ENCODE measurements at regions not wholly inside any gene's neighbourhood (a gene's known extent, or its start where the extent isn't known, plus 50 kb on each side); places are given as distances from the start of the nearest gene placed in this dataset.
"Not testable (repeated sequence)": the region's sequence is repeated elsewhere in the genome, so short reads cannot be mapped to it uniquely, and the experiment has no call there.

GRCh38 chr3:152772674-152773225, 62.2 kb upstream of the P2RY1 start:
- Mint-ChIP-seq H3K36me3 (no peaks in the 10 kb centered on the region), H3K9me3 (peaks cover 2% of the 10 kb centered on the region), H3K27ac (no peak overlapping the region), H3K4me1 (no peaks in the 10 kb centered on the region), H3K4me3 (no peak overlapping the region)
- ATAC-seq = no peak
- no peak for DNase-seq (ENCODE audit: low spot score in 2 of 2)

DNA sequence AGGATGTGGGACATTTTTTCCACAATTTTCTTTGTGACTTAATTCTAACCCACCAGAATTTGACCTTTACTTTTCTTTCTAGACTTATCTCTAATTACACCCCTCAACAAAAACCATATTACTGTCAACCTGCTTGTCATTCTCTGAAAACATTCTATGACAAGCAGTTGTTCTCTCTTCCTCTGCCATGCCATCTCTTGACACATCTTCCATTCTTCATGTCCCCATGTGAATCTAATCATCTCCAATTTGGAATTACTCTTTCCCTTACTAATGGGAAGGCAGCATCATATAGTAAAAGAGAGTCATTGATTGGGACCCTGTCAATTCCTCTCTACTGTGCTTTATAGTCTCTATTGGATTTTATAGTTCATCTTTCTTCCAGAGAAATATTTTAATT, 61.3 kb upstream of the P2RY1 start:
- DNase-seq (ENCODE audit: low spot score in 2 of 2) = no peak
- no peak for ATAC-seq
- no peaks in the 10 kb centered on the region for H3K4me1 Mint-ChIP-seq
- H3K27ac Mint-ChIP-seq = no peak overlapping the region
- H3K36me3 Mint-ChIP-seq = no peaks in the 10 kb centered on the region
- no peak overlapping the region for H3K4me3 Mint-ChIP-seq
- H3K9me3 Mint-ChIP-seq = peaks cover 2% of the 10 kb centered on the region

GRCh38 chr3:152774230-152774629, 60.7 kb upstream of the P2RY1 start:
- DNase-seq (ENCODE audit: low spot score in 2 of 2); H3K27ac Mint-ChIP-seq; H3K4me1 Mint-ChIP-seq; H3K36me3 Mint-ChIP-seq; ATAC-seq; H3K9me3 Mint-ChIP-seq; H3K4me3 Mint-ChIP-seq: not testable (repeated sequence)

- peaks cover 2% of the 10 kb centered on the region for H3K9me3 Mint-ChIP-seq
- ATAC-seq (no peak), DNase-seq (ENCODE audit: low spot score in 2 of 2) (no peak)
- H3K27ac Mint-ChIP-seq = no peak overlapping the region
- H3K4me3 Mint-ChIP-seq = no peak overlapping the region
- H3K4me1 Mint-ChIP-seq = no peaks in the 10 kb centered on the region
- no peaks in the 10 kb centered on the region for H3K36me3 Mint-ChIP-seq
Observed at GRCh38 chr3:152778022-152778421, 56.9 kb upstream of the P2RY1 start.

GRCh38 chr3:152779653-152780052, 55.3 kb upstream of the P2RY1 start:
- Mint-ChIP-seq H3K4me3 (no peak overlapping the region), H3K36me3 (no peaks in the 10 kb centered on the region), H3K4me1 (no peaks in the 10 kb centered on the region), H3K9me3 (no peaks in the 10 kb centered on the region), H3K27ac (no peak overlapping the region)
- DNase-seq (ENCODE audit: low spot score in 2 of 2) (no peak), ATAC-seq (no peak)

- H3K36me3 Mint-ChIP-seq = no peaks in the 10 kb centered on the region
- ATAC-seq (no peak), DNase-seq (ENCODE audit: low spot score in 2 of 2) (no peak)
- H3K4me3 Mint-ChIP-seq = no peak overlapping the region
- no peaks in the 10 kb centered on the region for H3K9me3 Mint-ChIP-seq
- H3K27ac Mint-ChIP-seq = no peak overlapping the region
- H3K4me1 Mint-ChIP-seq = no peaks in the 10 kb centered on the region
Observed at GRCh38 chr3:152780553-152780952, 54.4 kb upstream of the P2RY1 start.

DNA sequence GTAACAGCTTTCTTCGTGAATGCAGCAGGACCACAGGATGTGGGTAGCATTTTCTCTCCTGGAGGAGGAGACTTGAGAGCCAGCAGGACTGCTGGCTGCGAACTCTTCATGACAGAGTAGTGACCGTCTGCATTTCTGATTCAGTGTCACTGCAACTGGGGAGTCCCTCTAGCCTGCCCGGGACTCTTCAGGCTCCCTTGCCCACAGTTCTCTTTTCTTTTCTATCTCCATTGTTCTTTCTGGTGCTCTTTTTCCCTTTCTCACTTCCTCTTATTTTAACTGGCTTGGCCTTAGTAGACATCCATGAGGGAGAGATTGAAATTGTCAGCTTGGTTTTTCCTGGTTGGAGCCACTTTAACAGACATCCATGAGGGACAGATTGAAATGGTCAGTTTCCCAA, 49.9 kb upstream of the P2RY1 start:
- DNase-seq (ENCODE audit: low spot score in 2 of 2) (no peak), ATAC-seq (no peak)
- Mint-ChIP-seq H3K9me3 (no peaks in the 10 kb centered on the region), H3K4me1 (no peaks in the 10 kb centered on the region), H3K36me3 (no peaks in the 10 kb centered on the region), H3K4me3 (no peak overlapping the region), H3K27ac (no peak overlapping the region)

All from stimulated activated effector memory CD8-positive, alpha-beta T cell treated with anti-CD3 and anti-CD28 coated beads, Interleukin-12 subunit alpha, Interleukin-12 subunit beta, amount 100 ng/mL, for 72 hours (primary cell).